ENCODE measurements at regions not wholly inside any gene's neighbourhood (a gene's known extent, or its start where the extent isn't known, plus 50 kb on each side); places are given as distances from the start of the nearest gene placed in this dataset.

DNA sequence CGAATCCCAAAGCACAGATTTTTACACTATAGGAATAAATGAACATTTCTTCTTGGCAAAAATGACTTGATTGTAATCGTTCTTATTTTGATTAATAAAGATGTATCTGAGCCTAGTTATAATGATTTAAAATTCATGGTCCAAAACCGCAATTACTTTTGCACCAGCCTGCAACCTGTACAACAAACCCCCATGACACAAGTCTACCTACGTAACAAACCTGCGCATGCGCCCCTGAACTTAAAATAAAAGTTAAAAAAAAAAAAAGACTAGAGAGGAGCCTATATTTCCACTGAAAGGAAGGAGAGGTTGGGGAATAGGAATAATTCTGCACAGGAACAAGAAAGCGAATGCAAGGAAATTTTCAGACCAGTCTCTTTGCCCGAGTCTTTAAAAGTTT is 145.2 kb downstream of the SCARB1 start:
- TF ChIP-seq POLR2AphosphoS5 (IDR thresholded peaks at IDR 0.05; ENCODE audit: low read depth, low read length): no peak
- no peak for TF ChIP-seq TAF1 (IDR thresholded peaks at IDR 0.05; ENCODE audit: low read depth, low read length)
- TF ChIP-seq POLR2A (IDR thresholded peaks at IDR 0.05; ENCODE audit: low read depth, low read length): no peak

All from GM12891 (cell line).